ENCODE measurements at regions not wholly inside any gene's neighbourhood (a gene's known extent, or its start where the extent isn't known, plus 50 kb on each side); places are given as distances from the start of the nearest gene placed in this dataset.

GRCh38 chr1:56359056-56359455 is 220.3 kb downstream of the PLPP3 start:
- no peak for FAIRE-seq
- no peak for DNase-seq (ENCODE audit: low spot score in 2 of 2)

- FAIRE-seq: no peak
Measured at GRCh38 chr1:56357927-56358690, 221.3 kb downstream of the PLPP3 start.

GRCh38 chr1:56356376-56356990 is 222.9 kb downstream of the PLPP3 start:
- FAIRE-seq (no peak), DNase-seq (ENCODE audit: low spot score in 2 of 2) (no peak)

More at GRCh38 chr1:56357927-56358690, 221.3 kb downstream of the PLPP3 start:
- DNase-seq (ENCODE audit: low spot score in 2 of 2): no peak

GRCh38 chr1:56355918-56356317 is 223.4 kb downstream of the PLPP3 start:
- FAIRE-seq (no peak), DNase-seq (ENCODE audit: low spot score in 2 of 2) (no peak)

GRCh38 chr1:56355422-56355821 is 223.9 kb downstream of the PLPP3 start:
- FAIRE-seq: no peak
- DNase-seq (ENCODE audit: low spot score in 2 of 2): no peak

GRCh38 chr1:56345831-56346230 is 233.5 kb downstream of the PLPP3 start:
- DNase-seq (ENCODE audit: low spot score in 2 of 2) (no peak), FAIRE-seq (no peak)

GRCh38 chr1:56340977-56341376 is 238.4 kb downstream of the PLPP3 start:
- no peak for FAIRE-seq
- DNase-seq (ENCODE audit: low spot score in 2 of 2): no peak

- DNase-seq (ENCODE audit: low spot score in 2 of 2) (no peak), FAIRE-seq (no peak)
Measured at GRCh38 chr1:56339786-56340465, 239.4 kb downstream of the PLPP3 start.

- FAIRE-seq: no peak
Measured at GRCh38 chr1:56339093-56339492, 240.3 kb downstream of the PLPP3 start.

GRCh38 chr1:56336982-56337381 is 242.4 kb downstream of the PLPP3 start:
- DNase-seq (ENCODE audit: low spot score in 2 of 2) (no peak), FAIRE-seq (no peak)

More at GRCh38 chr1:56339093-56339492, 240.3 kb downstream of the PLPP3 start:
- no peak for DNase-seq (ENCODE audit: low spot score in 2 of 2)

GRCh38 chr1:56335394-56335793 is 244.0 kb downstream of the PLPP3 start:
- FAIRE-seq (no peak), DNase-seq (ENCODE audit: low spot score in 2 of 2) (no peak)

GRCh38 chr1:56334047-56334446 is 245.3 kb downstream of the PLPP3 start:
- no peak for DNase-seq (ENCODE audit: low spot score in 2 of 2)
- FAIRE-seq: no peak

- FAIRE-seq: no peak
- no peak for DNase-seq (ENCODE audit: low spot score in 2 of 2)
Measured at GRCh38 chr1:56333461-56333860, 245.9 kb downstream of the PLPP3 start.

GRCh38 chr1:56331892-56332567 is 247.3 kb downstream of the PLPP3 start:
- FAIRE-seq (no peak), DNase-seq (ENCODE audit: low spot score in 2 of 2) (no peak)

GRCh38 chr1:56331207-56331891 is 248.0 kb downstream of the PLPP3 start:
- FAIRE-seq: no peak

GRCh38 chr1:56330391-56331026 is 248.9 kb downstream of the PLPP3 start:
- no peak for FAIRE-seq
- no peak for DNase-seq (ENCODE audit: low spot score in 2 of 2)

More at GRCh38 chr1:56331207-56331891, 248.0 kb downstream of the PLPP3 start:
- DNase-seq (ENCODE audit: low spot score in 2 of 2): no peak

GRCh38 chr1:56329970-56330369 is 249.4 kb downstream of the PLPP3 start:
- FAIRE-seq: no peak
- no peak for DNase-seq (ENCODE audit: low spot score in 2 of 2)

- DNase-seq (ENCODE audit: low spot score in 2 of 2) (no peak), FAIRE-seq (no peak)
Measured at GRCh38 chr1:56327195-56327594, 252.2 kb downstream of the PLPP3 start.

- FAIRE-seq (no peak), DNase-seq (ENCODE audit: low spot score in 2 of 2) (no peak)
Measured at GRCh38 chr1:56326056-56326455, 253.3 kb downstream of the PLPP3 start.

- FAIRE-seq: no peak
- DNase-seq (ENCODE audit: low spot score in 2 of 2): no peak
Measured at GRCh38 chr1:56324504-56324903, 254.9 kb downstream of the PLPP3 start.
